Stimulated activated effector memory CD8-positive, alpha-beta T cell treated with anti-CD3 and anti-CD28 coated beads, Interleukin-12 subunit alpha, Interleukin-12 subunit beta, amount 100 ng/mL, for 72 hours (primary cell): ENCODE measurements at regions not wholly inside any gene's neighbourhood (a gene's known extent, or its start where the extent isn't known, plus 50 kb on each side); places are given as distances from the start of the nearest gene placed in this dataset.
"Not testable (repeated sequence)": the region's sequence is repeated elsewhere in the genome, so short reads cannot be mapped to it uniquely, and the experiment has no call there.

Source experiments
- ATAC-seq: fragments of 150-1000 bp; cut with Tn5 transposase; 2 replicates; pipeline ENCODE4 v1.10.0; 2021
- DNase-seq, 2 donors: peaks; one replicate each; pipeline ENCODE4 v3.0.0; 2021 to 2022; ENCODE audit warnings: low spot score in 2 of 2
- H3K27ac Mint-ChIP-seq: one replicate; pipeline ENCODE4 v1.8.0; 2022; ENCODE audit warnings: mild to moderate bottlenecking, mixed read lengths
- H3K36me3 Mint-ChIP-seq: one replicate; pipeline ENCODE4 v1.8.0; 2022; ENCODE audit warnings: mild to moderate bottlenecking, mixed read lengths
- H3K4me1 Mint-ChIP-seq: one replicate; pipeline ENCODE4 v1.8.0; 2022; ENCODE audit warnings: mixed read lengths
- H3K4me3 Mint-ChIP-seq: one replicate; pipeline ENCODE4 v1.8.0; 2022; ENCODE audit warnings: mild to moderate bottlenecking, mixed read lengths
- H3K9me3 Mint-ChIP-seq: one replicate; pipeline ENCODE4 v1.8.0; 2022; ENCODE audit warnings: mixed read lengths

DNA sequence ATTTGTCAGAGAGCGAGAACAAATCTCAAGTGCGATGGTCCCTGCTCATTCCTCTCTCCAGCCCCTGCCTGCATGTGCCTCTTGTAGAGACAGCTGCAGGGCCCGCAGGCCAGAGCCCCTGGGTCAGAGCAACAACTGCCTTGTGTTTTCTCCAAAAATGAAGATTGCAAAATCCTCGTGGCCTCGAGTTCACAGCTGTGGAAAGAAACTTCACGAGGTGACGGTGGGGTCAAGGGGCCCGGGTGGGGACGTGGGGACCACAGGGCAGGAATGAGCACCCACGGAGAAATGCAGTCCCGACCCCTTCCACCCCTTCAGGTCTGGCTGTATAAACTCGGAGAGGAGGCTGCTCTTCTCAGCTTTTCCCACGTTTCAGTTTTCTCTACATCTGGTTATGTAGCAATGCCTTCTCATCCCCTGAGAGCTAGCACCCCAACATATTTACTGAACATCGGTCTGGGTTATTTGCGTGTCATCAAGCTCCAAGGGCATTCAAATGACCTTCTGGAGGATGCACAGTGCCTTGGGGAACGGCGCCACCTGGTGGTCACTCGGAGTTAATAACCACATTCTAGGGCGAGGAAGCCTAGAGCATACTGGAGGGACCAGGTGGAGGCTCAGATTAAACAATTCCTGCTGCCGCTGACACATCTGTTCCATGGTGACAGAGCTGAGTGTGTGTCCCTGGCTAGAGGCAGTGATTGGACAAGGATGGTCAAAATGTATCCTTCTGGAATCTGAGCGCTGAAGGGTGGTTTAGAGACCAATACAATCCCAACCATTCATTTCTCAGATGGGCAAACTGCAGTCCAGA is 91.4 kb upstream of the CYRIA start:
- Mint-ChIP-seq H3K4me1 (no peaks in the 10 kb centered on the region), H3K27ac (no peak overlapping the region), H3K36me3 (no peaks in the 10 kb centered on the region), H3K4me3 (no peak overlapping the region), H3K9me3 (no peaks in the 10 kb centered on the region)
- ATAC-seq (peak; percentile 71), DNase-seq (peak; percentile 22 to 69)

DNA sequence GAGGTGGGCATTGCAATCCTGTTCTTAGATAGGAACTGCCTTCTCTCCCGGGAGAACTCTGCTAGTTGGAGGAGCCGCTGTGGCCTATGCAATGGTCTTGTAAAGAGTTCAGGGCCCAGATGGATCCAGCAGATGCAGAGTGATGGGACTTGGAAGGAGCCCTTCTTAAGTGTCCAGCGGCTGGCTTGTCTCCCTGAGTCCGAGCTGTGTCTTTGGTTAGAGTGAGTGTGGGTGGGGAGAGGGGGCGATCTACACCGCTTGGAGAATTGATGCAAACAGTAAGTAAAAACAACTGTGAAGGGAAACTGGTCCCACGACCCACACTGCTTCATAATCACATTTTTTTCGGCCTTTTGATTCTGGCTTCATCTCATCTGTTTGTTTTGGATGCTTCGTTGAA is 89.8 kb upstream of the CYRIA start:
- Mint-ChIP-seq H3K4me3 (no peak overlapping the region), H3K9me3 (no peaks in the 10 kb centered on the region), H3K4me1 (no peaks in the 10 kb centered on the region), H3K36me3 (no peaks in the 10 kb centered on the region), H3K27ac (no peak overlapping the region)
- ATAC-seq = no peak
- DNase-seq = no peak

DNA sequence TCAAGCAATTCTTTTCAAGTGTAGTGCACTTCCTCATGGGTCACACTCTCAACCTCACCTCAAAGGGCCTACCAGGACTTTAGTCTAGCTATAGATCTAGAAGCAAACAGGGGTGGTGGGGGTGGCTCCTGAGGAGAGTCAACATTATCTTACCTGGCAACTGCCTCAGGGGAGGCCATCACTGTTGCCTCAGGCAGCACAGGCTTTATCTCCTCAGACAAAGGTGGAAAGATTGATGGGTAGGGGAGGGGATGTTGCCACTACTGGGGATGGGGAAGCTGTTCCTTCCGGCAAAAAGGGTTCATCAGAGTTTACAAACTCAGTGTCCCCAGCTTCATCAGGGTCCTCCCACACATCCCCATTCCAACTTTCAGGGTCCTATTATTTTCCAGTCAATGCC is 87.4 kb upstream of the CYRIA start:
- not testable (repeated sequence) for H3K9me3 Mint-ChIP-seq, DNase-seq, H3K4me1 Mint-ChIP-seq, H3K4me3 Mint-ChIP-seq, H3K27ac Mint-ChIP-seq, H3K36me3 Mint-ChIP-seq, ATAC-seq

DNA sequence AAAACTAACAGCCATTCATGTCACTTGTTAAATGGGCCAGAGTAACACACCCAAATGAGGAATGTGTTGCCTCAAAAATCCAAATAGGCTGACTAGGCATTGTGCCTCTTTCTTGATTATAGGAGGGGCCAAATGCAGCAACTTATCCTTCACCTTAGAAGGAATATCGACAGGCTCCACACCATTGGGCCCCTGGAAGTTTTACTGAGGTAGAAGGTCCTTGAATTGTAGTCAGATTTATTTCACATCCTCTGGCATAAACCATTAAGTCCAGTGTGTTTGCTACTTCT is 85.2 kb upstream of the CYRIA start:
- not testable (repeated sequence) for H3K27ac Mint-ChIP-seq, DNase-seq, H3K4me3 Mint-ChIP-seq, H3K36me3 Mint-ChIP-seq, H3K9me3 Mint-ChIP-seq, ATAC-seq
- H3K4me1 Mint-ChIP-seq = peaks cover 12% of the 10 kb centered on the region

DNA sequence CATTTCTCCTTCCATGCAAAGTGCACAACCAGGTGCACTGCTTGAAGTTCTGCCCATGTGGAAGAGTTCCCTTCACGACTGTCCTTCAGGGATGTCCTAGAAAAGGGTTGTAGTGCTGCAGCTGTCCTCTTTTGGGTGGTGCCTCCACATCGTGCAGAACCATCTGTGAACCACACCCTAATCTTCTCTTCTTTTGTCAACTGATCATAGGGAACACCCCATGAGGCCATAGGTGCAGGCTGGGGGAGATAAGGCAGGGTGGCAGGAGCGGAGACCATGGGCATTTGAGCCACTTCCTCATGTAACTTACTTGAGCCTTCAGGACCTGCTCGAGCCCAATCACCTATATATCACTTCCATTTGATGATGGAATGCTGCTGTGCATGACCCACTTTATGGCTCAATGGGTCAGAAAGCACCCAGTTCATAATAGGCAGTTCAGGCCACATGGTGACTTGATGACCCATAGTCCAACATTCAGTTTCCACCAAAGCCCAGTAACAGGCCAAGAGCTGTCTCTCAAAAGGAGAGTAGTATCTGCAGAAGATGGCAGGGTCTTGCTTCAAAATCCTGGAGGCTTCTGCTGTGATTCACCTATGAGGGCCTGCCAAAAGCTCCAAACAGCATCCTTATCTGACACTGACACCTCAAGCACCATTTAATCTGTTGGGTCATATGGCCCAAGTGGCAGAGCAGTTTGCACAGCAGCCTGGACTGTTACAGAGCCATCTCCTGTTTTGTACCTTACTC is 84.7 kb upstream of the CYRIA start:
- Mint-ChIP-seq H3K36me3 (no peaks in the 10 kb centered on the region), H3K9me3 (peaks cover 7% of the 10 kb centered on the region), H3K27ac (no peak overlapping the region), H3K4me1 (peaks cover 12% of the 10 kb centered on the region), H3K4me3 (no peak overlapping the region)
- ATAC-seq (no peak), DNase-seq (no peak)

DNA sequence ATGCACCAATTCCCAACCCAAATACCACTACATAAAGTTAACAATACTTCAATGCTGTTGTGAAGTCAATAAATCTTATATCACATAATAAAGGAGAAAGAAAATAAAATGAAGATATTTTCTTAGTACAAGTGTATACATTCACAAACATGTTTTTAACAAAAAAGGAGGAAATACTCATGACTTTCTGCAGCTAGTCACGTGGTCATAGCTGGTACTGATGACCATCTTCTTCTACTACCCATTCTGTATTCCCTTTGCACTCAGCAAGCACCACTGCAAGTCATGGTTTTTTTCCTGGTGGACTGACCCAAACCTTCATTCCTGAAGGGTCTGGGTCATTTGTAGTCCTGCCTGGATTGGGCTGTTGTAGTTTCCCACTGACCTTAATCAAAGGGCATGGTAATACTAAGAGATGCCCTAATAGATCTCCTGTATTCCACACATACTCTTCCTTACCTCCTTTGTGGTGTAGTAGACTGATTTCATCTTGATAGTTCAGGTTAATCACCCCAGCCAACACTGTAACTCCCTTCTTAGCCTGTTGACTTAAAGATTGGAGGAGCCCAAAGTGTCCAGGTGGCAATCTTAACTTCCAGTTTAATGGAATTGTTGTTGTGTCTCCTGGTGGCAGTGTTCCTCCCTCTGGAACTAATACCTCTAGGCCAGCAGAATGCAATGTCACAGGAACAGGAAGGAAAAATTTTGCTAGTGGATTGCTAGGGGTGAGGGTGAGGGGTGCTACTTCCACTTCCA is 83.1 kb upstream of the CYRIA start:
- H3K27ac Mint-ChIP-seq, DNase-seq, H3K4me3 Mint-ChIP-seq, H3K36me3 Mint-ChIP-seq, H3K9me3 Mint-ChIP-seq, ATAC-seq: not testable (repeated sequence)
- peaks cover 12% of the 10 kb centered on the region for H3K4me1 Mint-ChIP-seq

DNA sequence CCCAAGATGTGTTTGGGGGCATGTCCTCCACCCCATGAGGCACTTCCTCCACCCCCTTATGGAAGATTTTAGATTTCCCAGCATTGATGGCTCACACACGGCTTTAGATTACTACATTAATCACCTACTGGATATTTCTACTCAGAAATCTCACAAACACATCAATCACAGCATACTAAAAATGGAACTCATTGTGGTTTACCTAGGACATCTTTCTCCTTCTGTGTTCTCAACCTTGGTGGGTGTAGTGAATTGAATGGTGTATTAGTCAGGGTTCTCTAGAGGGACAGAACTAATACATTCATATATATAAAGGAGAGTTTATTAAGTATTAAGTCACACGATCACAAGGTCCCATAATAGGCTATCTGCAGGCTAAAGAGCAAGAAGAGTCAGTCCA is 82.1 kb upstream of the CYRIA start:
- Mint-ChIP-seq H3K9me3 (peaks cover 7% of the 10 kb centered on the region), H3K4me3 (no peak overlapping the region), H3K36me3 (no peaks in the 10 kb centered on the region), H3K27ac (no peak overlapping the region), H3K4me1 (peaks cover 12% of the 10 kb centered on the region)
- ATAC-seq (peak; percentile 78), DNase-seq (no peak)

DNA sequence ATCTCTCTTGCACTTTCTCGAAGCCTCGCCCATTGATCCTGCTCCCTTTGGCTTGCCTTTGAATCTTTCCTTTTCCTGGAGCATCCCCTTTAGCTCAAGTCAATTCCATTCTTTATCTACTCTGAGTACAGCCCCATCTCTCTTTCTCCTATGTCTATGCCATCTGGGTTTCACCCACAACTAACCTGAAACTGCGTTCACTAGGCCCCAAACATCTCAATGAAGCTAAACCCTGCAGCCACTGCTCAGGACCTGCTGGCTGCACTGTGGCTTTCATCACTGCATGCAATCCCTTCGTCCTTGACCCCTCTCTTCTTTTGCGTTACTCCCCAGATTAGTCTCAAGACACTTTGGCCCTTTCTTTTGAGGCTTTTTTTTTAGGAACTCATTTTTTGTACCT is 81.6 kb upstream of the CYRIA start:
- no peak overlapping the region for H3K27ac Mint-ChIP-seq
- ATAC-seq = no peak
- DNase-seq = no peak
- no peaks in the 10 kb centered on the region for H3K36me3 Mint-ChIP-seq
- H3K9me3 Mint-ChIP-seq = peaks cover 7% of the 10 kb centered on the region
- H3K4me3 Mint-ChIP-seq = no peak overlapping the region
- peaks cover 12% of the 10 kb centered on the region for H3K4me1 Mint-ChIP-seq

DNA sequence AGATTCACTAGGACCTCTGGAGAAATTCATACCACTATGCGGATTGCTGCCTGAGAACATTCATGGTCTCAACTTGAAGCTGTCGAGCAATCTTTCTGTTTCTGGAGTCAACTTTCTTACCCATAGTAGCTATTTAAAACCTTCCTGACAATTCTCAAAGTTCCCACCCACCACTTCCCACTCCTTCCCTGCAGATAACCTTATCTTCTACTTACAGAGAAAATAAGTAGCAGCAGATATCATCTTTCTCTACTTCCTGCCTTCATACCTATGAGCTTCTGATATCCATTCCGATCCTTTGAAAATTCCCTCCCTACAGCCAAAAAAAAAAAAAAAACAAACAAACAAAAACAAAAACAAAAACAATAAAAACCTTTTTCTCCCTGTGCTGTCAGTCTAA is 81.2 kb upstream of the CYRIA start:
- no peak for DNase-seq
- Mint-ChIP-seq H3K27ac (no peak overlapping the region), H3K4me1 (peaks cover 12% of the 10 kb centered on the region), H3K36me3 (no peaks in the 10 kb centered on the region), H3K4me3 (no peak overlapping the region), H3K9me3 (peaks cover 7% of the 10 kb centered on the region)
- no peak for ATAC-seq

DNA sequence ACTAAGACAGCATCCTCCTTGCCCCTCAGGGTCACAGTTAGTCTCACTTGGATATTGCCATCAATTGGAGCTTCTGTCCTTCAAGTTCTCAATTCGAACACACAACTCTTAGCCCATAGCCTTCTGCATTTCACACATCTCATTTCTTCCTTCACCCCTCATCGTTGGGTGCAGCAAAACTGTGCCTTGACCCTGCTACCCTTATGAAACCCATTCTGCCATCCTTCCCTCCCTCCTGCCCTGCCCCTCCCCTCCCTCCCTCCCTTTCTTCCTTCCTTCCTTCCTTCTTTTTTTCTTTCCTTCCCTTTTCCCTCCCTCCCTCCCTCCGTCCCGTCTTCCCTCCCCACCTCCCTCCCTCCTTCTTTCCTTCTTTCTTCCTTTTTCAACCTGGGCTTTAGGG is 80.7 kb upstream of the CYRIA start:
- Mint-ChIP-seq H3K27ac (no peak overlapping the region), H3K4me3 (no peak overlapping the region), H3K9me3 (peaks cover 7% of the 10 kb centered on the region), H3K4me1 (peaks cover 12% of the 10 kb centered on the region), H3K36me3 (no peaks in the 10 kb centered on the region)
- DNase-seq (no peak), ATAC-seq (no peak)

DNA sequence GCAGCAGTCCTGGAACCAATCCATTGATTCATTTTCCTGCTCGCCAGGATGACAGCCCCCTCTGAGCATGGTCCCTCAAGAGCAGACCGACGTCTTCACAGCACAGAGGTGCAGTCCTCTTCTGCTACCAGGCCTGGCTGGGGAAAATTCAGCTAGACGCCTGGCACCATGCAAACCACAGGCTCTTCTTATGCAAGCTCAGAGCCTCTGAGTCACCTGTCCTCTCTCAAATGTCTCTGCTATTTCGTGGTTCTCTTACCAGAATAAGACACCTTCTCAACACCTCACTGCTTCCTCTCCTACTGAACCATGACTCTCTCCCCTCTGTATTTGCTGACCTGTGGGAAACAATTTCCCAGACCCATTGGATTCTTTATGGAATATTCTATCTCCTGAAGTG is 79.8 kb upstream of the CYRIA start:
- no peak overlapping the region for H3K4me3 Mint-ChIP-seq
- H3K4me1 Mint-ChIP-seq = peaks cover 12% of the 10 kb centered on the region
- H3K36me3 Mint-ChIP-seq = no peaks in the 10 kb centered on the region
- DNase-seq = no peak
- peaks cover 7% of the 10 kb centered on the region for H3K9me3 Mint-ChIP-seq
- ATAC-seq = peak; percentile 62
- H3K27ac Mint-ChIP-seq = no peak overlapping the region

DNA sequence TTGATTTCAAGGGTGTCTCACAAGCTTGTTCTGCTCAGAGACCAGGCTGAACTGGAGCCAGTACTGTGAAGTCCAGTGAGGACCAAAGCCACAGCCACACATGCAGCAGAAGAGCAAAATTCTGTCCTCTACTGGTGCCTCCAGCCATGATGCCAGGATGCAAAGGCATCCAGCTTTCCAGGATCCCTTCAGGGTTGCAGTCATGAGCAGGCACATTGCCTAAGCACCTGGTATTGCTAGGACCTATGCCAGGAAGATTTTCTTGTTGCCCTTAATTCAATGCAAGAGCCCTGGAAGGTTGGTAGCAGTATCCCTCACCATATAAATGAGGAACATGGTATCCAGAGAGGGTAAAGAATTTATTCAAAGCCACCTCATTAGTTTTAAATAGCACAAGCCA is 78.9 kb upstream of the CYRIA start:
- H3K4me1 Mint-ChIP-seq = peaks cover 12% of the 10 kb centered on the region
- H3K9me3 Mint-ChIP-seq = peaks cover 7% of the 10 kb centered on the region
- H3K27ac Mint-ChIP-seq = no peak overlapping the region
- no peak overlapping the region for H3K4me3 Mint-ChIP-seq
- no peaks in the 10 kb centered on the region for H3K36me3 Mint-ChIP-seq
- DNase-seq (no peak), ATAC-seq (no peak)

DNA sequence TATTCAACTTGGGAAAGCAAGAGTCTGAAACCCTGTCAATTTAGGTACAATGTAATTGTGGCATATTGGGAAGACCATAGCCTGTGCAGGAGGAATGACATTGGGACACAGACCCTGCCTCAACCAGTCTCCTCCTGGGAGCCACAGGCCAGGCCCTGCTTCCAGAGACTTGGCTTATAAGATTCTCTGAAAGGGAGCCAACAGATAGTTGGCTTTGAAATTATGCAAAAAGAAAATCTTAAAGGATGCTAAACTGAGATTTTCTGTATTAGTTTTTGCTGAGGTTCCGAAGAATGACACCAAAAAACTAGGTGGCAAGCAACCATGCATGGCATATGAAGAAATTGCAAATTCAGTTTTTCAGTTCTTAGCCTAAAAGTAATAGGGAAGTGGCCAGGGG is 76.4 kb upstream of the CYRIA start:
- Mint-ChIP-seq H3K9me3 (peaks cover 7% of the 10 kb centered on the region), H3K36me3 (no peaks in the 10 kb centered on the region), H3K27ac (no peak overlapping the region), H3K4me1 (peaks cover 5% of the 10 kb centered on the region), H3K4me3 (no peak overlapping the region)
- no peak for ATAC-seq
- DNase-seq = no peak

DNA sequence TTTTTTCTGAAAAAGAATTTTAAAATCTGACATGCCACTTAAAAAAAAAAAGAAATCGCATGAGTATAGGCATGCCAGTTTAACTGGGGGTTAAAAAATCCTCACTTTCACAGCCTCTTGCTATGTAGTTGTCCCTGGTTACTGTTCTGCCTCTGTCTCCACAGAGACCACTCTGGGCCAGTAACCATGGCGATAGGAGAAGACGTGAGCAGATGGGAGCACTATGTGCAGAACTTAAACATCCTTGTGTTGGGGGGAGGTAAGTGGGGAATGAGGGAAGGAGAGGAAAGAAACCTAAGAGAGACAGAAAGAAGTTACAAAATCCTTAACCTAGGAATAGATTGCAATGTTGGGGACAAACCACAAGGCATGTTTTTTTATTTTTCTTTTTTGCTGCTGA is 75.9 kb upstream of the CYRIA start:
- DNase-seq (no peak), ATAC-seq (no peak)
- Mint-ChIP-seq H3K9me3 (peaks cover 5% of the 10 kb centered on the region), H3K27ac (no peak overlapping the region), H3K4me3 (no peak overlapping the region), H3K4me1 (peaks cover under 1% of the 10 kb centered on the region), H3K36me3 (no peaks in the 10 kb centered on the region)

DNA sequence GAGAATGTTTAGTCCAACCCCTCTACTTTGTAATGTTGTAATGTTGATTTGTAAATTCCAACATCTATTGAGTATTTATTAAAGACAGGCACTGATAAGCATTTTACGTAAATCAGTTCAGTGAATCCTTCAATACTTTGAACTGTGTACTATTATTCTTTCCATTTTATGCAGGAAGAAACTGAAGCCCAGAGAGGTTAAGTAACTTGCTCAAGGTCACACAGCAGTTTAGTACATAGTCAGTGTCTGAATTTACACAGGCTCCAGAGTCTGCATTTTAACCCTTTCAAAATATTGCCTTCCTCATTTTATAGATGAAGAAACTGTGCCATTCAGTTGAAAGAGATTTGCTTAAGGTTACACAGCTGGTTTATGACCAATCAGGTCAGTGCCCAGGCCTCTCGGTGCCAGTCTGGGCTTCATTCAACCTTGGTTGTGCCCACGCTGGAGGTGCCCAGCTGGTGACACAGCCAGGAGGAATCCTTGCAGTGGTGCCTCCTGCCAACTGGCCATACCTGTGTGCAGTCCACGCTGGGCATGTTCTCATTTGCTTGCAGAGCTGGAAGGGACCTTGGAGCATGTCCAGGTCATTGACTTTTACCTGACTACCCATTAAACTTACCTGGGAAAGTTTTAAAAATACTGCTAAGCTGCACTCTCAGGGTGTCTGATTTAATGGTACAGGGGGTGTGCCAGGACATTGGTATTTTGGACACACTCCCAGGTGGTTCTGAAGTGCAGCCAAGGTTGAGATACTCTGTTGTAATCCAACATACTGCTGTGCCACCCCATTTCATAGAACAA is 74.3 kb upstream of the CYRIA start:
- no peak overlapping the region for H3K27ac Mint-ChIP-seq
- no peaks in the 10 kb centered on the region for H3K4me1 Mint-ChIP-seq
- DNase-seq = no peak
- H3K9me3 Mint-ChIP-seq = no peaks in the 10 kb centered on the region
- no peak overlapping the region for H3K4me3 Mint-ChIP-seq
- H3K36me3 Mint-ChIP-seq = no peaks in the 10 kb centered on the region
- no peak for ATAC-seq
